ENCODE measurements at regions not wholly inside any gene's neighbourhood (a gene's known extent, or its start where the extent isn't known, plus 50 kb on each side); places are given as distances from the start of the nearest gene placed in this dataset.

GRCh38 chr15:101568821-101569555 is 79.5 kb upstream of the PCSK6 start:
- no peak overlapping the region for H3K27ac ChIP-seq (ENCODE audit: insufficient read length, low read depth, low read length)
- TF ChIP-seq CTCF (conservative IDR thresholded peaks at IDR 0.05): no peak
- H3K14ac ChIP-seq (ENCODE audit: insufficient read depth, low read length): no peak overlapping the region; the same call in 1 of the 2 replicates
- no peak overlapping the region for H3K9ac ChIP-seq (ENCODE audit: extremely low read depth, insufficient read length, low read length)
- Mint-ChIP-seq H3K9me3 (no peaks in the 10 kb centered on the region), H3K36me3 (ENCODE audit: insufficient read depth in 1 of 3, low read depth in 3 of 3) (no peaks in the 10 kb centered on the region), H3K4me1 (no peaks in the 10 kb centered on the region), H3K4me3 (no peak overlapping the region), H3K27ac (0 out of 7 replicates have a peak overlapping the region, but pooled peaks of 1 of the 3 experiments have one; percentile 2), H3K27me3 (ENCODE audit: low read depth) (peaks cover 12% of the 10 kb centered on the region)
- no peaks in the 10 kb centered on the region for H3K9me3 ChIP-seq (ENCODE audit: control insufficient read depth, low read depth, low read length)
- no peak overlapping the region for H4K91ac ChIP-seq (ENCODE audit: insufficient read length, low read depth, low read length)
- H2BK15ac ChIP-seq (ENCODE audit: low read depth, low read length): no peak overlapping the region
- no peak overlapping the region for H2BK120ac ChIP-seq (ENCODE audit: low read depth, low read length, poor library complexity, severe bottlenecking)
- H4K5ac ChIP-seq (ENCODE audit: insufficient read length, low read depth, low read length): no peak overlapping the region
- H3K18ac ChIP-seq (ENCODE audit: insufficient read length, low read depth, low read length): no peak overlapping the region
- no peak overlapping the region for H2BK5ac ChIP-seq (ENCODE audit: insufficient read length, low read length)
- no peaks in the 10 kb centered on the region for H3K23me2 ChIP-seq (ENCODE audit: insufficient read length, low read depth, low read length, poor library complexity, severe bottlenecking)
- no peaks in the 10 kb centered on the region for H3K27me3 ChIP-seq (ENCODE audit: insufficient read depth, low read length)
- H2BK20ac ChIP-seq (ENCODE audit: low read depth, low read length, poor library complexity, severe bottlenecking): no peak overlapping the region
- no peak overlapping the region for H4K8ac ChIP-seq (replicated peaks; ENCODE audit: insufficient read length, low read depth, low read length)
- no peak for DNase-seq
- no peak overlapping the region for H3K4ac ChIP-seq (ENCODE audit: low read depth, low read length)
- H3K4me1 ChIP-seq (ENCODE audit: insufficient read depth, low read length): no peaks in the 10 kb centered on the region
- no peaks in the 10 kb centered on the region for H3K79me2 ChIP-seq (ENCODE audit: insufficient read depth, low read length)
- no peak overlapping the region for H3K23ac ChIP-seq (ENCODE audit: insufficient read length, low read depth, low read length)
- H3T11ph ChIP-seq (ENCODE audit: low read length): no peak overlapping the region
- no peak overlapping the region for H2BK12ac ChIP-seq (ENCODE audit: insufficient read length, low read depth, low read length)
- H2AFZ ChIP-seq (ENCODE audit: low read length): no peak overlapping the region
- H4K20me1 ChIP-seq (ENCODE audit: control insufficient read depth, insufficient read depth, insufficient read length): no peaks in the 10 kb centered on the region
- H3K4me2 ChIP-seq (ENCODE audit: insufficient read depth, insufficient read length, low read length): no peak overlapping the region
- H2AK5ac ChIP-seq (ENCODE audit: insufficient read length, low read length): no peak overlapping the region
- H3K56ac ChIP-seq (ENCODE audit: insufficient read length, low read depth, low read length): no peak overlapping the region
- WGBS (ENCODE audit: extremely low coverage, insufficient read length, low lambda C conversion rate): no CpG with 5 or more reads among the region's 17 CpGs
- no peaks in the 10 kb centered on the region for H3K79me1 ChIP-seq (ENCODE audit: insufficient read depth, low read depth, low read length, poor library complexity, severe bottlenecking)

Measured in H9 (cell line).